GM12892 (cell line): ENCODE measurements at regions not wholly inside any gene's neighbourhood (a gene's known extent, or its start where the extent isn't known, plus 50 kb on each side); places are given as distances from the start of the nearest gene placed in this dataset.
"Not testable (repeated sequence)": the region's sequence is repeated elsewhere in the genome, so short reads cannot be mapped to it uniquely, and the experiment has no call there.

Source experiments
- DNase-seq: peaks from one replicate; pipeline ENCODE4 v3.0.0; 2011; ENCODE audit not compliant: insufficient read length
- FAIRE-seq: peaks from 2 replicates; lab custom pipeline; 2011; peaks lifted over from hg19 to GRCh38; lab: Jason Lieb, UNC
- POLR2A ChIP-seq: IDR thresholded peaks from 2 replicates; pipeline ENCODE4 v1.6.1; 2011; ENCODE audit warnings: low read depth, low read length, control low read depth
- POLR2AphosphoS5 ChIP-seq: IDR thresholded peaks from 2 replicates; pipeline ENCODE4 v1.6.1; 2011; ENCODE audit warnings: low read depth, low read length, control low read depth
- TAF1 ChIP-seq: IDR thresholded peaks from 2 replicates; pipeline ENCODE4 v1.6.1; 2011; ENCODE audit warnings: low read depth, mild to moderate bottlenecking, control low read depth, low read length, borderline replicate concordance

- no peak for DNase-seq
- TF ChIP-seq POLR2AphosphoS5 (no peak), TAF1 (no peak), POLR2A (no peak)
Measured at GRCh38 chr6:134574491-134574890, 256.6 kb upstream of the SGK1 start.

GRCh38 chr6:134569996-134570395, 252.1 kb upstream of the SGK1 start:
- not testable (repeated sequence) for DNase-seq, FAIRE-seq

More at GRCh38 chr6:134574491-134574890, 256.6 kb upstream of the SGK1 start:
- FAIRE-seq, result no peak

- no peak for DNase-seq
- FAIRE-seq, result no peak
- TF ChIP-seq POLR2A, result no peak
- no peak for TF ChIP-seq TAF1
- TF ChIP-seq POLR2AphosphoS5, result no peak
Measured at GRCh38 chr6:134564705-134565104, 246.8 kb upstream of the SGK1 start.

- no peak for FAIRE-seq
- no peak for TF ChIP-seq TAF1
- TF ChIP-seq POLR2AphosphoS5, result no peak
- no peak for TF ChIP-seq POLR2A
- no peak for DNase-seq
Measured at GRCh38 chr6:134560019-134560418, 242.1 kb upstream of the SGK1 start.

GRCh38 chr6:134557509-134557908, 239.6 kb upstream of the SGK1 start:
- DNase-seq, result no peak
- FAIRE-seq, result no peak
- no peak for TF ChIP-seq POLR2A
- TF ChIP-seq TAF1, result no peak
- no peak for TF ChIP-seq POLR2AphosphoS5

- FAIRE-seq (no peak), DNase-seq (no peak)
- TF ChIP-seq TAF1, result no peak
- TF ChIP-seq POLR2A, result no peak
- no peak for TF ChIP-seq POLR2AphosphoS5
Measured at GRCh38 chr6:134555672-134556071, 237.8 kb upstream of the SGK1 start.

GRCh38 chr6:134553936-134554335, 236.0 kb upstream of the SGK1 start:
- no peak for TF ChIP-seq POLR2AphosphoS5
- TF ChIP-seq TAF1, result no peak
- TF ChIP-seq POLR2A, result no peak
- no peak for FAIRE-seq
- no peak for DNase-seq

GRCh38 chr6:134551245-134551960, 233.5 kb upstream of the SGK1 start:
- DNase-seq, result no peak
- TF ChIP-seq POLR2AphosphoS5, result no peak
- no peak for TF ChIP-seq POLR2A
- TF ChIP-seq TAF1, result no peak
- FAIRE-seq, result no peak

- TF ChIP-seq TAF1 (no peak), POLR2AphosphoS5 (no peak), POLR2A (no peak)
- DNase-seq, result no peak
- FAIRE-seq, result no peak
Measured at GRCh38 chr6:134550604-134551003, 232.7 kb upstream of the SGK1 start.

GRCh38 chr6:134549854-134550253, 231.9 kb upstream of the SGK1 start:
- DNase-seq (no peak), FAIRE-seq (no peak)
- TF ChIP-seq POLR2AphosphoS5 (no peak), TAF1 (no peak), POLR2A (no peak)

GRCh38 chr6:134546962-134547645, 229.2 kb upstream of the SGK1 start:
- DNase-seq, result no peak
- no peak for FAIRE-seq
- TF ChIP-seq POLR2AphosphoS5 (no peak), TAF1 (no peak), POLR2A (no peak)

GRCh38 chr6:134544737-134545136, 226.8 kb upstream of the SGK1 start:
- no peak for FAIRE-seq
- TF ChIP-seq POLR2A (no peak), POLR2AphosphoS5 (no peak), TAF1 (no peak)
- no peak for DNase-seq

- no peak for TF ChIP-seq POLR2A
- TF ChIP-seq TAF1, result no peak
- TF ChIP-seq POLR2AphosphoS5, result no peak
- FAIRE-seq (no peak), DNase-seq (no peak)
Measured at GRCh38 chr6:134543128-134543527, 225.2 kb upstream of the SGK1 start.
